Astrocyte (in vitro differentiated cells and primary cell): ENCODE measurements at regions not wholly inside any gene's neighbourhood (a gene's known extent, or its start where the extent isn't known, plus 50 kb on each side); places are given as distances from the start of the nearest gene placed in this dataset.

Source experiments
- DNase-seq: peaks from one replicate; pipeline ENCODE4 v3.0.0-alpha.2; 2010; ENCODE audit warnings: low read depth
- FAIRE-seq: peaks from 2 replicates; lab custom pipeline; 2011; peaks lifted over from hg19 to GRCh38; lab: Jason Lieb, UNC
- H2AFZ ChIP-seq: 2 replicates; pipeline ENCODE4 v1.6.0; 2012; ENCODE audit warnings: low read depth, low read length, inconsistent platforms
- H3K27ac ChIP-seq: 2 replicates; pipeline ENCODE4 v1.5.1; 2011; ENCODE audit warnings: low read depth, low read length, inconsistent platforms
- H3K27me3 ChIP-seq: 2 replicates; pipeline ENCODE4 v1.6.0; 2011; ENCODE audit warnings: low read length, inconsistent platforms; ENCODE audit not compliant: insufficient read depth
- H3K36me3 ChIP-seq: 2 replicates; pipeline ENCODE4 v1.5.1; 2011; ENCODE audit warnings: low read length, inconsistent platforms; ENCODE audit not compliant: insufficient read depth
- H3K4me1 ChIP-seq: 2 replicates; pipeline ENCODE4 v1.5.1; 2011; ENCODE audit warnings: low read length, inconsistent platforms; ENCODE audit not compliant: insufficient read depth
- H3K4me2 ChIP-seq: 2 replicates; pipeline ENCODE4 v1.6.0; 2012; ENCODE audit warnings: low read length, inconsistent platforms
- H3K4me3 ChIP-seq: 2 replicates; pipeline ENCODE4 v1.5.1; 2011; ENCODE audit warnings: low read depth, mild to moderate bottlenecking, low read length, inconsistent platforms; ENCODE audit not compliant: insufficient read depth
- H3K79me2 ChIP-seq: 2 replicates; pipeline ENCODE4 v1.6.0; 2012; ENCODE audit warnings: mild to moderate bottlenecking, low read length, inconsistent platforms; ENCODE audit not compliant: insufficient read depth
- H3K9ac ChIP-seq: 2 replicates; pipeline ENCODE4 v1.6.0; 2012; ENCODE audit warnings: mild to moderate bottlenecking, low read length, inconsistent platforms
- H3K9me3 ChIP-seq: 2 replicates; pipeline ENCODE4 v1.5.1; 2012; ENCODE audit warnings: low read depth, mild to moderate bottlenecking, low read length, inconsistent platforms; ENCODE audit not compliant: insufficient read depth
- H4K20me1 ChIP-seq: 2 replicates; pipeline ENCODE4 v1.6.0; 2012; ENCODE audit warnings: low read length, inconsistent platforms; ENCODE audit not compliant: insufficient read depth
- H3K27ac Mint-ChIP-seq: one replicate; pipeline ENCODE4 v1.8.0; 2021; ENCODE audit warnings: mild to moderate bottlenecking, mixed read lengths; ENCODE audit not compliant: unreplicated experiment
- H3K27me3 Mint-ChIP-seq: one replicate; pipeline ENCODE4 v1.8.0; 2021; ENCODE audit warnings: low read depth, mixed read lengths; ENCODE audit not compliant: unreplicated experiment
- H3K36me3 Mint-ChIP-seq: one replicate; pipeline ENCODE4 v1.8.0; 2021; ENCODE audit warnings: low read depth, mixed read lengths; ENCODE audit not compliant: unreplicated experiment
- H3K4me1 Mint-ChIP-seq: one replicate; pipeline ENCODE4 v1.8.0; 2021; ENCODE audit warnings: low read depth, mixed read lengths; ENCODE audit not compliant: unreplicated experiment
- H3K4me3 Mint-ChIP-seq: one replicate; pipeline ENCODE4 v1.8.0; 2021; ENCODE audit warnings: mild to moderate bottlenecking, moderate library complexity, mixed read lengths; ENCODE audit not compliant: unreplicated experiment
- H3K9me3 Mint-ChIP-seq: one replicate; pipeline ENCODE4 v1.8.0; 2021; ENCODE audit warnings: mild to moderate bottlenecking, mixed read lengths; ENCODE audit not compliant: unreplicated experiment
- EZH2 ChIP-seq: IDR thresholded peaks from 2 replicates; pipeline ENCODE4 v1.6.1; 2012; ENCODE audit warnings: mild to moderate bottlenecking, low read length, inconsistent platforms; ENCODE audit not compliant: insufficient read depth
- TF ChIP-seq, protein P1 (sequence below): IDR thresholded peaks from 2 replicates; pipeline ENCODE4 v1.5.1; 2011; ENCODE audit warnings: low read depth, mild to moderate bottlenecking, inconsistent platforms, low read length, moderate library complexity; ENCODE audit not compliant: insufficient read depth

DNA sequence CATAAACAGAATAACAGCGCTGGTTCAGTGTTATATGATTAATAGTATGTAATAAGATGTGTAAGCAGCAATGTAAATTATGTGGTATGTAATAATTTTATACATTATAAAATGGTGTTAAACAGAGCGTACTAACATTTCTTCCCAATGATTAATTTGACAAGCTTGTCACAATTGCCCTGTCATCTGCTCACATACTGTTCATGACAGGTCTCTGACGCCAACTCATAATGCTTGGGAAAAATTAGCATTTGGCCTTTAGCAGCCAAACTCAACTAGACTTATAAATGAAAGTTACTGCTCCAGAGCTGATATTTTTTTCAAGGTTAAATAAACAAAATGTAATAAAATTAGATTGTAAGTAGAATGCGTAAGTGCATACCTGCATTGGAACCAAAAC lies 246.8 kb downstream of the TRAM1L1 start:
- Histone ChIP-seq H3K79me2 (no peaks in the 10 kb centered on the region), H3K9me3 (no peaks in the 10 kb centered on the region), H3K4me3 (no peak overlapping the region), H2AFZ (no peak overlapping the region), H3K36me3 (no peaks in the 10 kb centered on the region), H3K9ac (no peak overlapping the region), H3K4me2 (no peak overlapping the region), H4K20me1 (no peaks in the 10 kb centered on the region), H3K27ac (no peak overlapping the region), H3K27me3 (no peaks in the 10 kb centered on the region), H3K4me1 (peaks cover 4% of the 10 kb centered on the region)
- Mint-ChIP-seq H3K4me1 (peaks cover 5% of the 10 kb centered on the region), H3K36me3 (no peaks in the 10 kb centered on the region), H3K9me3 (no peaks in the 10 kb centered on the region), H3K4me3 (no peak overlapping the region), H3K27ac (no peak overlapping the region), H3K27me3 (no peaks in the 10 kb centered on the region)
- DNase-seq, result no peak
- FAIRE-seq, result no peak
- TF ChIP-seq, protein P1, sequence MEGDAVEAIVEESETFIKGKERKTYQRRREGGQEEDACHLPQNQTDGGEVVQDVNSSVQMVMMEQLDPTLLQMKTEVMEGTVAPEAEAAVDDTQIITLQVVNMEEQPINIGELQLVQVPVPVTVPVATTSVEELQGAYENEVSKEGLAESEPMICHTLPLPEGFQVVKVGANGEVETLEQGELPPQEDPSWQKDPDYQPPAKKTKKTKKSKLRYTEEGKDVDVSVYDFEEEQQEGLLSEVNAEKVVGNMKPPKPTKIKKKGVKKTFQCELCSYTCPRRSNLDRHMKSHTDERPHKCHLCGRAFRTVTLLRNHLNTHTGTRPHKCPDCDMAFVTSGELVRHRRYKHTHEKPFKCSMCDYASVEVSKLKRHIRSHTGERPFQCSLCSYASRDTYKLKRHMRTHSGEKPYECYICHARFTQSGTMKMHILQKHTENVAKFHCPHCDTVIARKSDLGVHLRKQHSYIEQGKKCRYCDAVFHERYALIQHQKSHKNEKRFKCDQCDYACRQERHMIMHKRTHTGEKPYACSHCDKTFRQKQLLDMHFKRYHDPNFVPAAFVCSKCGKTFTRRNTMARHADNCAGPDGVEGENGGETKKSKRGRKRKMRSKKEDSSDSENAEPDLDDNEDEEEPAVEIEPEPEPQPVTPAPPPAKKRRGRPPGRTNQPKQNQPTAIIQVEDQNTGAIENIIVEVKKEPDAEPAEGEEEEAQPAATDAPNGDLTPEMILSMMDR, result no peak
- no peak for TF ChIP-seq EZH2

DNA sequence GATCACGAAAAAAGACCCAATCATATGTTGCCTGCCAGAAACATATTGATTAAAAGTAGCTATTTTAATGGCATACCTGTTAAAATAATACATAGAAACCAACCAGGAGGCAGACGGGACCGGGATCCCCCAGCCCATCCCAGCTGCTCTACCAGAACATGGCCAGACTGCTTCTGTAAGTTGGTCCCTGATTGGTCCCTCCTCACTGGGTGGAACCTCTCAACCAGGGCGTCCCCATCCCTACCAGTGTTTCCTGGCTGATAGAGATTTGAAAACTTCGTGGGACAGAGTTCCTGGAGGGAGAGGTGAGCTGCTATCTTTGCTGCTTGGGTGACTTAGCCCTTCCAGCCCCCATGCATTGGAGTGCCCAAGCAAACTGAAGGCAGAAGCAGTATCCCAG lies 256.2 kb downstream of the TRAM1L1 start:
- Histone ChIP-seq H3K36me3 (no peaks in the 10 kb centered on the region), H3K4me1 (no peaks in the 10 kb centered on the region), H3K9ac (no peak overlapping the region), H3K4me3 (no peak overlapping the region), H3K9me3 (no peaks in the 10 kb centered on the region), H3K27me3 (no peaks in the 10 kb centered on the region), H4K20me1 (no peaks in the 10 kb centered on the region), H3K79me2 (no peaks in the 10 kb centered on the region), H2AFZ (no peak overlapping the region), H3K27ac (no peak overlapping the region), H3K4me2 (no peak overlapping the region)
- no peaks in the 10 kb centered on the region for H3K27me3 Mint-ChIP-seq
- no peaks in the 10 kb centered on the region for H3K36me3 Mint-ChIP-seq
- FAIRE-seq, result no peak
- TF ChIP-seq EZH2, result no peak
- TF ChIP-seq, protein P1, result no peak
- no peaks in the 10 kb centered on the region for H3K4me1 Mint-ChIP-seq
- H3K9me3 Mint-ChIP-seq, result peaks cover 9% of the 10 kb centered on the region
- no peak overlapping the region for H3K4me3 Mint-ChIP-seq
- DNase-seq, result no peak
- no peak overlapping the region for H3K27ac Mint-ChIP-seq

DNA sequence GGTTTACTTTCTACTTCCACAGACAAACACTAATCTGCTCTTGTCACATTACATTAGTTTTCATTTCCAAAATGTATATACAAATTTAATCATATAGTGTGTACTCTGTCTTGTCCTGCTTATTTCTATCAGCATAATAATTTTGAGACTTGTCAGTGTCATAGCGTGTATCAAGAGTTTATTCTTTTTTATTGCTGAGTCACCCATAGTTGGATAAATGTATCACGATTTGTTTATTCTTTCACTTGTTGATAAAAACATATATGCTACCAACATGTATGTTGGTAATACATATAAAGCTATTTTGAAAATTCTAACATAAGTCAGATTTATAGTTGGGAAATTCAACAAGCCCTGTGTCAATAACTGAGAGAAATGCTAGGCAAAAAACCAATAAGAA lies 261.2 kb downstream of the TRAM1L1 start:
- H3K4me1 Mint-ChIP-seq, result no peaks in the 10 kb centered on the region
- Histone ChIP-seq H3K79me2 (no peaks in the 10 kb centered on the region), H3K4me1 (no peaks in the 10 kb centered on the region), H2AFZ (no peak overlapping the region), H3K9ac (no peak overlapping the region), H3K4me2 (no peak overlapping the region), H3K36me3 (no peaks in the 10 kb centered on the region), H3K9me3 (no peaks in the 10 kb centered on the region), H4K20me1 (no peaks in the 10 kb centered on the region), H3K27me3 (no peaks in the 10 kb centered on the region), H3K4me3 (no peak overlapping the region), H3K27ac (no peak overlapping the region)
- H3K27ac Mint-ChIP-seq, result no peak overlapping the region
- H3K27me3 Mint-ChIP-seq, result no peaks in the 10 kb centered on the region
- no peaks in the 10 kb centered on the region for H3K36me3 Mint-ChIP-seq
- DNase-seq (no peak), FAIRE-seq (no peak)
- peaks cover 3% of the 10 kb centered on the region for H3K9me3 Mint-ChIP-seq
- TF ChIP-seq, protein P1, result no peak
- TF ChIP-seq EZH2, result no peak
- H3K4me3 Mint-ChIP-seq, result no peak overlapping the region
